ENCODE measurements at regions not wholly inside any gene's neighbourhood (a gene's known extent, or its start where the extent isn't known, plus 50 kb on each side); places are given as distances from the start of the nearest gene placed in this dataset.
"Not testable (repeated sequence)": the region's sequence is repeated elsewhere in the genome, so short reads cannot be mapped to it uniquely, and the experiment has no call there.

DNA sequence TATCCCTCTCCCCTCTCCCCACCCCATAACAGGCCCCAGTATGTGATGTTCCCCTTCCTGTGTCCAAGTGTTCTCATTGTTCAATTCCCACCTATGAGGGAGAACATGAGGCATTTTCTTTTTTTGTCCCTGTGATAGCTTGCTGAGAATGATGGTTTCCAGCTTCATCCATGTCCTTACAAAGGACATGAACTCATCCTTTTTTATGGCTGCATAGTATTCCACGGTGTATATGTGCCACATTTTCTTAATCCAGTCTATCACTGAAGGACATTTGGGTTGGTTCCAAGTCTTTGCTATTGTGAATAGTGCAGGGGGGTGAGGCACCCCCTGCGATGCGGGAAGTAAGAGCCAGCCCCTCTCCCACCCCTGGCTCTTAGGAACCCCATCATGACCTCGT is 73.2 kb upstream of the RUBCNL start:
- TF ChIP-seq, protein P1, sequence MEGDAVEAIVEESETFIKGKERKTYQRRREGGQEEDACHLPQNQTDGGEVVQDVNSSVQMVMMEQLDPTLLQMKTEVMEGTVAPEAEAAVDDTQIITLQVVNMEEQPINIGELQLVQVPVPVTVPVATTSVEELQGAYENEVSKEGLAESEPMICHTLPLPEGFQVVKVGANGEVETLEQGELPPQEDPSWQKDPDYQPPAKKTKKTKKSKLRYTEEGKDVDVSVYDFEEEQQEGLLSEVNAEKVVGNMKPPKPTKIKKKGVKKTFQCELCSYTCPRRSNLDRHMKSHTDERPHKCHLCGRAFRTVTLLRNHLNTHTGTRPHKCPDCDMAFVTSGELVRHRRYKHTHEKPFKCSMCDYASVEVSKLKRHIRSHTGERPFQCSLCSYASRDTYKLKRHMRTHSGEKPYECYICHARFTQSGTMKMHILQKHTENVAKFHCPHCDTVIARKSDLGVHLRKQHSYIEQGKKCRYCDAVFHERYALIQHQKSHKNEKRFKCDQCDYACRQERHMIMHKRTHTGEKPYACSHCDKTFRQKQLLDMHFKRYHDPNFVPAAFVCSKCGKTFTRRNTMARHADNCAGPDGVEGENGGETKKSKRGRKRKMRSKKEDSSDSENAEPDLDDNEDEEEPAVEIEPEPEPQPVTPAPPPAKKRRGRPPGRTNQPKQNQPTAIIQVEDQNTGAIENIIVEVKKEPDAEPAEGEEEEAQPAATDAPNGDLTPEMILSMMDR (conservative IDR thresholded peaks at IDR 0.05; ENCODE audit: low read depth in 2 of 2): not testable (repeated sequence)
- not testable (repeated sequence) for TF ChIP-seq EZH2phosphoT487 (IDR thresholded peaks at IDR 0.05; ENCODE audit: unreplicated experiment); REST (IDR thresholded peaks at IDR 0.05; ENCODE audit: unreplicated experiment); EZH2 (IDR thresholded peaks at IDR 0.05; ENCODE audit: low read depth, unreplicated experiment); NANOG (IDR thresholded peaks at IDR 0.05; ENCODE audit: borderline replicate concordance); POLR2AphosphoS5 (IDR thresholded peaks at IDR 0.05; ENCODE audit: low read depth); ZNF331 (CRISPR knock-in tag; IDR thresholded peaks at IDR 0.05; ENCODE audit: low read depth); CREB1 (CRISPR knock-in tag; IDR thresholded peaks at IDR 0.05; ENCODE audit: low read depth); STAT1 (IDR thresholded peaks at IDR 0.05; ENCODE audit: unreplicated experiment); ETS1 (IDR thresholded peaks at IDR 0.05)
